IPS-18c (cell line): ENCODE measurements at regions not wholly inside any gene's neighbourhood (a gene's known extent, or its start where the extent isn't known, plus 50 kb on each side); places are given as distances from the start of the nearest gene placed in this dataset.
"Not testable (repeated sequence)": the region's sequence is repeated elsewhere in the genome, so short reads cannot be mapped to it uniquely, and the experiment has no call there.

Experiments used
- H3K4me3 ChIP-seq: 2 replicates; pipeline ENCODE4 v1.7.0; 2013; ENCODE audit warnings: low read depth, mild to moderate bottlenecking, low read length, moderate library complexity; ENCODE audit not compliant: insufficient read depth
- H3K9me3 ChIP-seq: one replicate; pipeline ENCODE4 v1.6.1; 2013; ENCODE audit warnings: mild to moderate bottlenecking, low read length, moderate library complexity; ENCODE audit not compliant: control insufficient read depth, insufficient read depth

DNA sequence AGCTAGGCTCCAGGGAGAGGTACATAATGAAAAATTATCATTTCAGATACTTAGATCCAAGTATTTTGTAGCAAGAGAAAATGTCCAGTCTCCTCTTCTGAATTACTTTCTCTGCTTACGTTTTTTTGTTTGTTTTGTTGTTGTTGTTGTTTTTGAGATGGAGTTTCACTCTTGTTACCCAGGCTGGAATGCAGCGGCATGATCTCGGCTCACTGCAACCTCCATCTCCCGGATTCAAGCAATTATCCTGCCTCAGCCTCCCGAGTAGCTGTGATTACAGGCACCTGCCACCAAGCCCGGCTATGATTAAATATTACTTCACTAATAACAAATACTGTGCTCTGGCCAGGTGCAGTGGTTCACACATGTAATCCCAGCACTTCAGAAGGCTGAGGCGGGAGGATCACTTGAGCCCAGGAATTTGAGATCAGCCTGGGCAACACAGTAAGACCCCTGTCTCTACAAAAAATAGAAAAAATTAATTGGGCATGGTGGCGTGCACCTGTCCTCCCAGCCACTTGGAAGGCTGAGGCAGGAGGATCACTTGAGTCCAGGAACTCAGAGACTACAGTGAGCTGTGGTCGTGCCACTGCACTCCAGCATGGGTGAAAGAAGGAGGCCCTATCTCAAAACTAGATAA lies 155.0 kb upstream of the JARID2 start:
- H3K9me3 ChIP-seq = no peaks in the 10 kb centered on the region
- H3K4me3 ChIP-seq = no peak overlapping the region

DNA sequence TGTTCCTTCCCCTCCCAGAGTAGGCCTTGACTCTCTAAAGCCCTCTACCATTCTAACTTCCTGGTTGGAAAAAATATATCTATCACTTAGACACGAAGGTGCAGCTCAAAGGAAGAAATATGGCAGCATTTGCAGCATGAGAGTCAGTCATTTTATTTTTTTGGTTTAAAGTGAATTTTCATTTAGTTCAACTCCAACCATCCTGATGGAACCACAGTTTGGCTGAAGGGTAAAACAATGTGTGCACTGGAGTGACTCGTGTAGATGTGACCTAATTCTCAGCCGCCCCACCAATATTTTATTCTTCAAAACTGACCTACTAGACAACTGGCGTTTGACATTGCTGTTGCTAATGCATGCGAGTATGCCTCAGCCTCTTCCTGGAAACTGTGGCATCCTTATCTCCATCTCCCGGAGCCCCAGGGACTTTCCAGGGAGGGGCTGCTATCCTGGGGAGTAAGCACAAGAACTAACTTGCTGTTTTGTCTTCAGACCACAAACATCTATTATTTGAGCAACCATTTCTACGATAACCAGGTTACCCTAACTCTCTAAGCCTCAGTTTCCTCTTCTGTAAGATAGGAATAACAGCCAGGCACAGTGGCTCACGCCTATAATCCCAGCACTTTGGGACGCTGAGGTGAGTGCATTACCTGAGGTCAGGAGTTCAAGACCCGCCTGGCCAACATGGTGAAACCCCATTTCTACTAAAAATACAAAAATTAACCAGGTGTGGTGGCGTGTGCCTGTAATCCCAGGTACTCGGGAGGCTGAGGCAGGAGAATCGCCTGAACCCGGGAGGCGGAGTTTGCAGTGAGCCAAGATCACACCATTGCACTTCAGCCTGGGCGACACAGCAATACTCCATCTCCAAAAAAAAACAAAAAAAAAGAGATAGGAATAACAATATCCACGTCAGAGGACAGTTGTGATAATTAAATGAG lies 148.7 kb upstream of the JARID2 start:
- H3K4me3 ChIP-seq = no peak overlapping the region
- H3K9me3 ChIP-seq = no peaks in the 10 kb centered on the region

DNA sequence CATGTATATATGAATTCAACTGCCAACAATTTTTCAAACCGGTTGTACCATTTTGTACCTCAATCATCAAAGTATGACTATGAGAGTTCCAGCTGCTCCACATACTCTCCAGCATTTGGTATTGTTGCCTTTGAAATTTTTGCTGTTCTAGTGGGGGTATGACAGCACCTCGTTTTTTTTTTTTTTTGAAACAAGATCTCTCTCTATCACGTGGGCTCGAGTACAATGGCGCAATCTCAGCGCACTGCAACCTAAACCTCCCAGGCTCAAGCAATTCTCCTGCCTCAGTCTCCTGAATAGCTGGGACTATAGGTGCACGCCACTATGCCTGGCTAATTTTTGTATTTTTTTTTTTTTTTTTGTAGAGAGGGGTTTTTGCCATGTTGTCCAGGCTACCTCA lies 144.7 kb upstream of the JARID2 start:
- no peaks in the 10 kb centered on the region for H3K9me3 ChIP-seq
- H3K4me3 ChIP-seq = no peak overlapping the region

DNA sequence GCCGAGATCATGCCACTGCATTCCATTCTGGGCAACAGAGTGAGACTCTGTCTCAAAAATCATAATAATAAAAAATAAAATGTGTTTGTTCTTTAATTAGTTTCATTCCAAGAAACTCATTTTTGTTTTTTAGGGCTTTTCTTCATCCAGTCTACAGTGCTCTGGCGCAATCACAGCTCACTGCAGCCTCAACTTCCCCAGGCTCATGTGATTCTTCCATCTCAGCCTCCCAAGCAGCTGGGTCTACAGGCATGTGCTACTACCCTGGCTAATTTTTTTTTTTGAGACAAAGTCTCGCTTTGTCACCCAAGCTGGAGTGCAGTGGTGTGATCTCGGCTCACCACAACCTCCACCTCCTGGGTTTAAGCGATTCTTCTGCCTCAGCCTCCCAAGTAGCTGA lies 143.6 kb upstream of the JARID2 start:
- Histone ChIP-seq H3K4me3 (no peak overlapping the region), H3K9me3 (no peaks in the 10 kb centered on the region)

DNA sequence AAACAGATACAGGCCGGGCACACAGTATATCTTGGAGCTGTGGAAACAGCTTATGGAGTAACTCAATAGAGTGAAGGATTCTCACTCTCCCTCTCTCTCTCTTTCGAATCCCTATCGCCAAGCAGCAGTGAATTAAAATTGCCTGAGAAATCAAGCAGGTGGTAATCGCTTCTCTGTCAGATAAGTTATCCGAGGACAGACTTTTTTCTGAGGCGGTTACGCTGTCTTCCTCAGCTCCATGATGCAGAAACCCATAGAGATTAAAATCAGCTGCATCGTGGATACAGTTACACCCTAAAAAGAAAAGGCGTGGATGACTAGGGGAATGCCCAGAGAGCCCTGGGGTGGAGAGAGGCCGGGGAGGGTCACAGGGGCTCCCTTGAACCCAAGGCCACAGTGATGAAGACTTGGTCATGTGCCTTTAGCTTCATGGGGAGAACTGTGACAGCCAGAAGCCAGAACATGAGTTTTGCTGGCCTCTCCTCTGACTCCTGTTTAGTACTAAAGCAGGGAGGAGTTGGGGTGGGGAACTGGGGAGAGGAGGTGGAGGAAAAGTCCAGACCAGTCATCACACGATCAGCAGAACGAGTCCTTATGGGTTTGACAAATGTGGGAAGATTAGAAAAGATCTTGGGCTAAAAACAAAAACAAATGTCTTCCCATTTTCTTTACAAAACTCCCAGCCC lies 138.8 kb upstream of the JARID2 start:
- Histone ChIP-seq H3K4me3 (no peak overlapping the region), H3K9me3 (no peaks in the 10 kb centered on the region)

DNA sequence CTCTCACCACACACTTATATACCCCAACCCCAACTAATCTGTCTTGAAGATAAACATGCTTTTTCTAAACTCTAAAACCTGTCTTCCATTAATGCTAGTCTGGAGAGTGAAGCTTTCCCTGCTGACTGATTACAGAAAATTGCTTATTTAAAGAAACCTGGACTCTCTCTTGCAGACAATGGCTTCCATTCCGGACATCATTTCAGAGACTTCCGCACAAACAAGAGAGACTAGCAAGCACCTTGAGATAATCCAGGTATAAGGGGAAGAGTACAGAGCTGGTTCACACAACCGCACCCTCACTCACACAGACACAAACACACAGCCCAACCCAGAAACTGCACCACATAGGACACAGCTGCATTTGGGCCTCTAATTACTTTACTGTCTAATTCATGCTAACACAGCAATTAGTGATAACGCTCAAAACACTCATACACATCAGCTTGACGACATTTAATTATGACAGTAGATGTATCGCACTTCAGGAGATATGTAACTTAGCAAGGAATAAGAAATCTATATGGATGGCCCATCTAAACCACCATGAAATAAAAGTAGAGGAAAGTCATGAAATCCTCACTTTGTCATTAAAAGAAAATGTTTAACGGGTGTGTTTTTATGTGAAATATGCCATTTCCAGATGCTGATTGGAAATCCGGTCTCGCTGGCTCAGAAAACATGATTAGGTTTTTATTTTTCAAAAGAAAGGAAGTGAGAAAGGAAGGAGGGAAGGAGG lies 138.1 kb upstream of the JARID2 start:
- Histone ChIP-seq H3K9me3 (no peaks in the 10 kb centered on the region), H3K4me3 (no peak overlapping the region)

DNA sequence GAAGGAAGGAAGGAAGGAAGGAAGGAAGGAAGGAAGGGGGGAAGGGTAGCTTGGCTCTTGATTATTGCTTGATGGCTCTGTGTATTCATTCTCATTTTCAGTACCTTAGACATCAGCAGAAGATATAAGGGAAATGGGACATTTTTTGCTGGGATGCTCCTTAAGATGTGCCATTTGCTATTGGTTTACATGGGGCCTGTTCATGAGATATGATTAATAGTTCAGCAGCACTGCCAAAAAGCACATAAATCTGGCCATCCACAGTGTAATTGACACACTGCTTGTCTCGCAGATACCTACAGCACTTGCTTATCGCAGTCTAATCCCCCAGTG lies 137.5 kb upstream of the JARID2 start:
- H3K4me3 ChIP-seq = no peak overlapping the region
- no peaks in the 10 kb centered on the region for H3K9me3 ChIP-seq

DNA sequence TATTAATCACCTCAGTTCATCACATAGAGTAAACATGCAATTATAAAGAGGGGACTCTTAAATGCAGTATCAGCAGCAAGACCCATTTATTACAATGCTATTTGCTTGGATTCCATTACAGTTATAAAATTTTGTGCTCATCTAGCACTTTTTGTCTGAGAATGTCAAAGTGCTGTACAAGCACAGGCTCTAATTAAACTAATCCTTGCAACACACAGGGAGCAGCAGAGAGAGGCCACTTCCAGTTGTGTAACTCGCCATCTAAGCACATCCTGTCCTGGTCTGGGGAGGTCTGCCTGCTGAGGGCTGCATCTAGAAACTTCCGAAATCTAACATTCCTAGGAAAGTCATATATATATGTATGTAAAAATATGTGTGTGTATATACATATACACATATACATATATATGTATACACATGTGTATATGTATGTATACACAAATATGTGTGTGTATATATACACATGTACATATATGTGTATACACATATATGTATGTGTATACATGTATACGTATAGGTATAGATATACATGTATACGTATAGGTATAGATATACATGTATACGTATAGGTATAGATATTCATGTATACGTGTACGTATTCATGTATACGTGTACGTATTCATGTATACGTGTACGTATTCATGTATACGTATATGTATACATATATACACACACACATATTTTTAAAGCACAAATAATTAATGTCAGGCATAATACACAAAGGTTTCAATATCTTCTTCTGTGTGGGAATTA lies 136.4 kb upstream of the JARID2 start:
- H3K9me3 ChIP-seq = no peaks in the 10 kb centered on the region
- no peak overlapping the region for H3K4me3 ChIP-seq

DNA sequence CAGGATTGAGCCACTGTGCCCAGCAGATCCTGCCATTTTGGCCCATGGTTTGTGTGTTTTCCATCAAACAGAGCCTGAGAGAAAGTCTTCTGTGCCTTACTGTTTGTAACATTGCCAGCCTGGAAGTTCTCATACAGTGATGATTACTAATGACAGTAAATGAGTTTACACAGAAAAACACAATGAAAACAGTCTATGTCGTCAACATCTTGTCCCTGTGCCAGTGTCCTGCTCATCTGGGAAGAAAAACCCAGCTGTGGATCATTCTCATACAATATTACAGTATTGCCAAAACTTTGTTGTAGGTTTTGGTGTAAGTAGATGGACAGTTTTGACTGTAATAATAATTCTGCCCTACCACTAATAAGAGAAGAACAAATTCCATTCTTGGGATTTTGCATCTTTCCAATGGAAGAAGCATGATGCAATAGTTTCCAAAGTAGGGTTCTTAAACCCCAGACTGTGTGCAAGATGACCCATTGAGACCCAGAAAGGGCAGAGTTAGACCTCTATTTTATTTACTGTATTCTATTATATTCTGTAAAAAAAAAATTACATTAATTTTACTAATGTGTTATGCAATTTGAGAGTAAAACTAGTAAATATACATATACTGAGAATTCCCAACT lies 135.0 kb upstream of the JARID2 start:
- Histone ChIP-seq H3K4me3 (no peak overlapping the region), H3K9me3 (no peaks in the 10 kb centered on the region)

DNA sequence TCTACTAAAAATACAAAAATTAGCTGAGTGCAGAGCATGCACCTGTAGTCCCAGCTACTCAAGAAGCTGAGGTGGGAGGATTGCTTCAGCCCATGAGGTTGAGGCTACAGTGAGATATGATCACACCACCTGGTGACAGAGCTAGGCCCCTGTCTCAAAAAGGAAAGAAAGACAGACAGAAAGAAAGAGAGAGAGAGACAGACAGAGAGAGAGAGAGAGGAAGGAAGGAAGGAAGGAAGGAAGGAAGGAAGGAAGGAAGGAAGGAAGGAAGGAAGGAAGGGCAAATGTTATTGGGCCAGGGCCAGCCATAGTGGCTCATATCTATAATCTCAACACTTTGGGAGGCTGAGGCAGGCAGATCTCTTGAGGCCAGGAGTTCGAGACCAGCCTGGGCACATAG lies 134.3 kb upstream of the JARID2 start:
- H3K9me3 ChIP-seq, H3K4me3 ChIP-seq: not testable (repeated sequence)

DNA sequence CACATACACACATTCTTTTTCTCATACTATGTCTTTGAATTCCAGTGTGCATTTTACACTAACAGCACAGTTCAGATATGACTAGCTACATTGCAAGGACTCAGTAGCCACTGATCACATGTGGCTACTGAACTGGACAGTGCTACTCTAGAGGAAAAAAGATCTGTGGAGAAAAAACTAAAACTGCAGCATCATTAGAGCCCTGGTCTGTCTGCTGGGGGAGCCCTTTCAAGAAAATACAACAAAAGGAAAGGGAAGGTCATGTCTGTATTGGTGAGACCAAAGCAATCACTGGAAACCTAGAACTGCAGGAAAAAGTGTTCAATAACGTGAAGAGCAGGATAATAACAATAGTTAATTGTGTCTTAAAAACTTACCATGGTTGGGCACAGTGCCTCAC lies 132.3 kb upstream of the JARID2 start:
- Histone ChIP-seq H3K4me3 (no peak overlapping the region), H3K9me3 (no peaks in the 10 kb centered on the region)

DNA sequence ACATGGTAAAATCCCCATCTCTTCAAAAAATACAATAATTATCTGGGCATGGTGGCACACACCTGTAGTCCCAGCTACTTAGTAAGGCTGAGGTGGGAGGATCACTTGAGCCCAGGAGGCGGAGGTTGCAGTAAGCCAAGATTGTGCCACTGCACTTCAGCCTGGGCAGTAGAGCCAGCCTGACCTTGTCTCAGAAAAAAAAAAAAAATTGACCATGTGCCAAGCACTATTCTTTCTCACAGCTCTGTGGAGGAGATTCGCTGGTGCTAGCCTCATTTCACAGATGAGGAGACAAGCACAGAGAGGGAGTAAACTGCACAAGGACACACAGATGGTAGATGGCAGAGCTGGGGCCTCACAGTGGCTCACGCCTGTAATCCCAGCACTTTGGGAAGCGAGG lies 131.8 kb upstream of the JARID2 start:
- no peak overlapping the region for H3K4me3 ChIP-seq
- H3K9me3 ChIP-seq = no peaks in the 10 kb centered on the region

DNA sequence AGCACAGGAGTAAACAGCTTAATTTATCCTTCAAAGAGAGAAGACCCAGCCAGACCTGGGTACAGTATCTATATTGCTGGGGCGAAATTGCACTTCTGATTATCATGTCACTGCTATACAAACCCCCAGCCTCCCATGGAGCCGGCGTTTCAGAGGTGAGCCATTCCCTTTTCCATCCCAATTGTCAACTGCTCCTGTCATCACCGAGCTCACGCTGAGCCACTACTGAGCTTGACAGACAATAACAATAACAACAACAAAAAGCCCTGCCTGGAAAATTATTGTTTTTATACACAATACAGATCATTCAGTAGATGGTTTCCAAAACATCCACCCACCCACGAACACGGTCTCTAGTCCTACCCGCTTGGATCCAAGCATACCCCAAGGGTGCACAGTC lies 129.0 kb upstream of the JARID2 start:
- H3K9me3 ChIP-seq = no peaks in the 10 kb centered on the region
- no peak overlapping the region for H3K4me3 ChIP-seq

DNA sequence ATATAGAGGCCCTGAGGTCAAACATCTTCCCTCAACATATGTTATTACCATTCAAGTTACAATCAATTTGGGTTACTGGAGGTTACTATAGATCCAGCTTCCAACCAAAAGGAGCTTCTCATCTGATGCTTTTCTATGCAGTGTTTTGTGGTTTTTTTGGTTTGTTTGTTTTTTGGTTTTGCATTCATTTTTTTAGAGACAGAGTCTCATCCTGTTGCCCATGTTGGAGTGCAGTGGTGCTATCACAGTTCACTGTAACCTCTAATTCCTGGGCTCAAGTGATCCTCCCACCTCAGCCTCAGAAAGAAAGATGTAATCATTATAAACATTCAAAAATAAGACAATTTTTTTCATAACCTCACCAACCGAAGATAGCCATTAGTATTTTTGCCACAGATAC lies 124.4 kb upstream of the JARID2 start:
- no peak overlapping the region for H3K4me3 ChIP-seq
- no peaks in the 10 kb centered on the region for H3K9me3 ChIP-seq

DNA sequence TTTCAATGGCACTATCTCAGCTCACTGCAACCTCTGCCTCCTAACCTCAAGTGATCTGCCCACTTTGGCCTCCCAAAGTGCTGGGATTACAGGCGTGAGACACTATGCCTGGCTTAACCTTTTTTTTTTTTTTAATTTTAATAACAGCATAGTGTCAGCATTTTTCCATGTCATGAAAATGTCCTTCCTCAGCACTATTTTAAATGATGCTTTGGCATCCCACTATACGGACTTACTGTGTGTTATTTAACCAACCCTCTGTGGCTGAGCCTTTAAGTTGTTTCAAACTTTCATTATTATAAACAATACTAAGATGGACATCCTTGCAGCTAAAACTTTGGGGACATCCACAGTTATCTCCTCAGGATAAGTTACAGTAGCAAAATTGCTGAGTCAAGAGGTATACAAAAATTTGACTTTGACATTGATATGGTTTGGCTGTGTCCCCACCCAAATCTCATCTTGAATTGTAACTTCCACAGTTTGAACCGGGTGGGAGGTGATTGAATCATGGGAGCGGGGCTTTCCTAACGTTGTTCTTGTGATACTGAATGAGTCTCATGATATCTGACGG lies 123.8 kb upstream of the JARID2 start:
- H3K9me3 ChIP-seq = no peaks in the 10 kb centered on the region

DNA sequence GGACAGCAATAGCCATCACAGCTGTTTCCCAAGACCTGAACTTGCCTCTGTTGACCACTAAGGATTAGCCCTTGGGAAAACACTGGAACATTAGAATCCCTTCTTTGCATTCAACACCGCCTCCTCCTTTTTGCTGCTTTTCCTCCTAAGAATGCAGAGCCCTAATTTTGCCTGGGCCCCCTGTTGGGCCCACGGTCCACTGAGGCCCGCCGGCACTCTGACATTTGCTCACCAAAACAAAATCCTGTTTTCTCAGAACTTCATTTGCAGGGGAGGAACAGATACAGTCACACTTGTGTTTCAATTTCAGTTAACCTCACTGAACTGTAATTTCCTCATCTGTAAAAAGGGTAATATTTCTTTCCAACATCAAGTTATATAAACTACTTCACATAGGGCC lies 116.0 kb upstream of the JARID2 start:
- Histone ChIP-seq H3K9me3 (no peaks in the 10 kb centered on the region), H3K4me3 (no peak overlapping the region)

More for the DNA sequence above, 123.8 kb upstream of the JARID2 start:
- no peak overlapping the region for H3K4me3 ChIP-seq
